Common myeloid progenitor, CD34-positive (primary cell): ENCODE measurements at regions not wholly inside any gene's neighbourhood (a gene's known extent, or its start where the extent isn't known, plus 50 kb on each side); places are given as distances from the start of the nearest gene placed in this dataset.
A peak's percentile ranks its signal among the peaks of the same experiment; 100 is the strongest.
"Not testable (repeated sequence)": the region's sequence is repeated elsewhere in the genome, so short reads cannot be mapped to it uniquely, and the experiment has no call there.

ENCODE experiments used
- CTCF ChIA-PET: fragments of 350-600 bp; sonication (Branson Sonifier 250); formaldehyde crosslinking; loops from one replicate; lab custom pipeline; 2021; ENCODE audit warnings: antibody characterized with exemption; lab: Charles Lee
- POLR2A ChIA-PET: fragments of 350-600 bp; sonication (Branson Sonifier 250); formaldehyde crosslinking; loops from one replicate; lab custom pipeline; 2021; ENCODE audit warnings: antibody characterized with exemption; lab: Charles Lee
- DNase-seq, 3 donors: peaks; one replicate each; pipeline versions ENCODE4 v3.0.0 to v3.0.0-alpha.2; 2013
- H3K27ac ChIP-seq, 2 experiments: 1 replicate in 1 of 2; 2 replicates in 1 of 2; pipeline ENCODE4 v1.7.0; 2013; ENCODE audit warnings: inconsistent platforms in 2 of 2, low read length in 2 of 2, mild to moderate bottlenecking in 2 of 2, low read depth in 1 of 2, moderate library complexity in 1 of 2; ENCODE audit not compliant: severe bottlenecking in 2 of 2, insufficient read depth in 1 of 2, poor library complexity in 1 of 2
- H3K27me3 ChIP-seq, 5 experiments: replicated peaks in 2 of 5; 1 replicate in 3 of 5; 2 replicates in 2 of 5; pipeline versions ENCODE4 v1.6.1 to v1.7.0; 2013; ENCODE audit warnings: low read length in 4 of 5, mild to moderate bottlenecking in 2 of 5, moderate library complexity in 2 of 5, inconsistent platforms in 1 of 5; ENCODE audit not compliant: insufficient read depth in 5 of 5, control insufficient read depth in 4 of 5
- H3K36me3 ChIP-seq, 4 experiments: 1 replicate in 2 of 4; 2 replicates in 2 of 4; pipeline versions ENCODE4 v1.6.1 to v1.7.0; 2013; ENCODE audit warnings: low read length in 3 of 4, control low read depth in 1 of 4, mild to moderate bottlenecking in 1 of 4; ENCODE audit not compliant: control insufficient read depth in 4 of 4, insufficient read depth in 4 of 4
- H3K4me1 ChIP-seq, 4 experiments: 1 replicate in 3 of 4; 2 replicates in 1 of 4; pipeline versions ENCODE4 v1.6.1 to v1.7.1; 2013; ENCODE audit warnings: low read length in 3 of 4, mild to moderate bottlenecking in 3 of 4, control low read depth in 1 of 4, inconsistent platforms in 1 of 4, moderate library complexity in 1 of 4; ENCODE audit not compliant: control insufficient read depth in 4 of 4, insufficient read depth in 4 of 4; ENCODE audit errors: control extremely low read depth in 1 of 4
- H3K4me3 ChIP-seq, 7 experiments: 1 replicate in 4 of 7; 2 replicates in 3 of 7; pipeline versions ENCODE4 v1.5.1 to v1.7.0; 2013; ENCODE audit warnings: mild to moderate bottlenecking in 7 of 7, low read length in 6 of 7, moderate library complexity in 6 of 7, inconsistent platforms in 2 of 7, low read depth in 2 of 7, control low read depth in 1 of 7; ENCODE audit not compliant: insufficient read depth in 4 of 7, control insufficient read depth in 1 of 7; ENCODE audit errors: extremely low read depth in 1 of 7
- H3K9me3 ChIP-seq, 5 experiments: 1 replicate in 4 of 5; 2 replicates in 1 of 5; pipeline versions ENCODE4 v1.6.1 to v1.7.1; 2013; ENCODE audit warnings: low read length in 4 of 5, mild to moderate bottlenecking in 2 of 5, inconsistent platforms in 1 of 5, low read depth in 1 of 5, moderate library complexity in 1 of 5; ENCODE audit not compliant: control insufficient read depth in 4 of 5, insufficient read depth in 2 of 5; ENCODE audit errors: control extremely low read depth in 1 of 5
- WGBS: methylation state at CpG from one replicate; pipeline ENCODE4 v1.1.5; 2013; ENCODE audit not compliant: insufficient coverage; 5-methylcytosine and 5-hydroxymethylcytosine counted together

GRCh38 chrX:98141466-98141865 is 1257.8 kb downstream of the RPA4 start:
- Histone ChIP-seq H3K36me3 (no peaks in the 10 kb centered on the region), H3K4me1 (no peaks in the 10 kb centered on the region), H3K27ac (no peak overlapping the region), H3K27me3 (no peaks in the 10 kb centered on the region), H3K4me3 (no peak overlapping the region), H3K9me3 (no peaks in the 10 kb centered on the region)
- POLR2A ChIA-PET: no interaction called here
- CTCF ChIA-PET: interaction anchor here (1.0 kb wide), 1 partner anchor 9 kb away, joined by 3 read pairs; no protein-coding TSS in a partner anchor
- no peak for DNase-seq
- WGBS: no CpG with 5 or more reads among the region's 1 CpG

DNA sequence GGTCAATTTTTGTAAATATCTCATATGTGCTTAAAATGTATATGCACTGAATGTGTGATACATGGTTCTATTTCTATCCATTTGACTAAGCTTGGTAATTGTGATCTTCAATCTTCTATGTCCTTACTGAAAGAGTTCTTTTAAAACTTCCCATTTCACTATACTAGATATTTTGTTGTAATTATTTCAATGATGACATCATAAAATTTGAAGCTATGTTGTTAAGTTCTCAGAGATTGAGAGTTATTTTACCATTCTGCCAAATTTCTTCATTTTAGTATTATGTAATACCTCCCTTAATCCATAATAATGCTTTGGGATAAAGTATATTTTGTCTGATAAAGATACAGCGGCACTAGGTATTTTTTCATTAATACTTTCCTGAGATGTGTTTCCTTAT is 1307.3 kb downstream of the RPA4 start:
- Histone ChIP-seq H3K27ac (no peak overlapping the region), H3K4me3 (no peak overlapping the region), H3K36me3 (no peaks in the 10 kb centered on the region), H3K27me3 (no peaks in the 10 kb centered on the region), H3K9me3 (no peaks in the 10 kb centered on the region), H3K4me1 (no peaks in the 10 kb centered on the region)
- ChIA-PET CTCF (no interaction called here), POLR2A (no interaction called here)
- WGBS: no CpG with 5 or more reads among the region's 1 CpG
- no peak for DNase-seq

GRCh38 chrX:98194036-98194435 is 1310.3 kb downstream of the RPA4 start:
- no CpG with 5 or more reads among the region's 2 CpGs for WGBS

GRCh38 chrX:98203800-98204199 is 1320.1 kb downstream of the RPA4 start:
- no peak for DNase-seq
- Histone ChIP-seq H3K4me3 (no peak overlapping the region), H3K4me1 (no peaks in the 10 kb centered on the region), H3K36me3 (no peaks in the 10 kb centered on the region), H3K27ac (no peak overlapping the region), H3K27me3 (no peaks in the 10 kb centered on the region), H3K9me3 (no peaks in the 10 kb centered on the region)
- ChIA-PET CTCF (no interaction called here), POLR2A (no interaction called here)
- 80% methylated on average over 1 of the region's 2 CpGs for WGBS

More at GRCh38 chrX:98194036-98194435, 1310.3 kb downstream of the RPA4 start:
- Histone ChIP-seq H3K36me3 (no peaks in the 10 kb centered on the region), H3K27ac (no peak overlapping the region), H3K4me3 (no peak overlapping the region), H3K4me1 (no peaks in the 10 kb centered on the region), H3K9me3 (no peaks in the 10 kb centered on the region), H3K27me3 (no peaks in the 10 kb centered on the region)
- POLR2A ChIA-PET: no interaction called here
- CTCF ChIA-PET: no interaction called here
- DNase-seq: peak in 2 of 3 donors; percentile 17 to 35

GRCh38 chrX:98207947-98208346 is 1324.2 kb downstream of the RPA4 start:
- 90% methylated on average over 1 of the region's 3 CpGs for WGBS
- H3K36me3 ChIP-seq: no peaks in the 10 kb centered on the region
- H3K27me3 ChIP-seq: no peaks in the 10 kb centered on the region
- H3K27ac ChIP-seq: no peak overlapping the region
- no peak overlapping the region for H3K4me3 ChIP-seq
- POLR2A ChIA-PET: no interaction called here
- peaks cover 0 to 1% (median 0%) of the 10 kb centered on the region in 5 experiments for H3K9me3 ChIP-seq
- no peaks in the 10 kb centered on the region for H3K4me1 ChIP-seq
- CTCF ChIA-PET: no interaction called here
- DNase-seq: no peak

- H3K4me1 ChIP-seq: no peaks in the 10 kb centered on the region
- ChIA-PET POLR2A (no interaction called here), CTCF (no interaction called here)
- H3K9me3 ChIP-seq: no peaks in the 10 kb centered on the region
- no peaks in the 10 kb centered on the region for H3K36me3 ChIP-seq
- no peaks in the 10 kb centered on the region for H3K27me3 ChIP-seq
- no peak for DNase-seq
- H3K4me3 ChIP-seq: no peak overlapping the region
- H3K27ac ChIP-seq: no peak overlapping the region
These were observed 1347.3 kb downstream of the RPA4 start for GRCh38 chrX:98231003-98231402.

DNA sequence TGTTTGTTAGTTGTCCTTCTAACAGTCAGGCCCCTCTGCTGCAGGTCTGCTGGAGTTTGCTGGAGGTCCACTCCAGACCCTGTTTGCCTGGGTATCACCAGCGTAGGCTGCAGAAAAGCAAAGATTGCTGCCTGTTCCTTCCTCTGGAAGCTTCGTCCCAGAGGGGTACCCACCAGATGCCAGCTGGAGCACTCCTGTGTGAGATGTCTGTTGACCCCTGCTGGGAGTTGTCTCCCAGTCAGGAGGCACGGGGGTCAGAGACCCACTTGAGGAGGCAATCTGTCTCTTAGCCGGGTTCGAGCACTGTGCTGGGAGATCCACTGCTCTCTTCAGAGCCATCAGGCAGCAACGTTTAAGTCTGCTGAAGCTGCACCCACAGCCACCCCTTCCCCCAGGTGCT is 1356.4 kb downstream of the RPA4 start:
- WGBS: 92% methylated on average over 4 of the region's 6 CpGs
- H3K4me3 ChIP-seq, H3K27ac ChIP-seq, H3K9me3 ChIP-seq, H3K27me3 ChIP-seq, H3K4me1 ChIP-seq, DNase-seq, CTCF ChIA-PET, POLR2A ChIA-PET, H3K36me3 ChIP-seq: not testable (repeated sequence)
